ENCODE measurements at regions not wholly inside any gene's neighbourhood (a gene's known extent, or its start where the extent isn't known, plus 50 kb on each side); places are given as distances from the start of the nearest gene placed in this dataset.

DNA sequence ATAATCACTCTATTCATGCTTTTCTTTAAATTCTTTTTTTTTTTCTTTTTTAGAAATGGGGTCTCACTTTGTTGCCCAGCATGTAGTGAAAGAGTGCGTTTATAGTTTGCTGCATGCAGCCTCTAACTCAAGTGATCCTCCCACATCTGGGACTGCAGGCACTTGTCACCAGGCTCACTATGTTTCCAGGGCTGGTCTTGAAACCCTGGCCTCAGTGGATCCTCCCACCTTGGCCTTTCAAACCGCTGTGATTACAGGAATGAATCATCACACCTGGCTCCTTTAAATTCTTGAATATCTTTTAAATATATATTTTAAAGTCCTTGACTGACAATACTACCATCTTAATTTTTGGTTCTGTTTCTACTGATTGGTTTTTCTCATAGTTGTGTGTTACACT lies 591.6 kb upstream of the KCND2 start (continued):
- TF ChIP-seq, protein P1, sequence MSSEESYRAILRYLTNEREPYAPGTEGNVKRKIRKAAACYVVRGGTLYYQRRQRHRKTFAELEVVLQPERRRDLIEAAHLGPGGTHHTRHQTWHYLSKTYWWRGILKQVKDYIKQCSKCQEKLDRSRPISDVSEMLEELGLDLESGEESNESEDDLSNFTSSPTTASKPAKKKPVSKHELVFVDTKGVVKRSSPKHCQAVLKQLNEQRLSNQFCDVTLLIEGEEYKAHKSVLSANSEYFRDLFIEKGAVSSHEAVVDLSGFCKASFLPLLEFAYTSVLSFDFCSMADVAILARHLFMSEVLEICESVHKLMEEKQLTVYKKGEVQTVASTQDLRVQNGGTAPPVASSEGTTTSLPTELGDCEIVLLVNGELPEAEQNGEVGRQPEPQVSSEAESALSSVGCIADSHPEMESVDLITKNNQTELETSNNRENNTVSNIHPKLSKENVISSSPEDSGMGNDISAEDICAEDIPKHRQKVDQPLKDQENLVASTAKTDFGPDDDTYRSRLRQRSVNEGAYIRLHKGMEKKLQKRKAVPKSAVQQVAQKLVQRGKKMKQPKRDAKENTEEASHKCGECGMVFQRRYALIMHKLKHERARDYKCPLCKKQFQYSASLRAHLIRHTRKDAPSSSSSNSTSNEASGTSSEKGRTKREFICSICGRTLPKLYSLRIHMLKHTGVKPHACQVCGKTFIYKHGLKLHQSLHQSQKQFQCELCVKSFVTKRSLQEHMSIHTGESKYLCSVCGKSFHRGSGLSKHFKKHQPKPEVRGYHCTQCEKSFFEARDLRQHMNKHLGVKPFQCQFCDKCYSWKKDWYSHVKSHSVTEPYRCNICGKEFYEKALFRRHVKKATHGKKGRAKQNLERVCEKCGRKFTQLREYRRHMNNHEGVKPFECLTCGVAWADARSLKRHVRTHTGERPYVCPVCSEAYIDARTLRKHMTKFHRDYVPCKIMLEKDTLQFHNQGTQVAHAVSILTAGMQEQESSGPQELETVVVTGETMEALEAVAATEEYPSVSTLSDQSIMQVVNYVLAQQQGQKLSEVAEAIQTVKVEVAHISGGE (CRISPR knock-in tag; IDR thresholded peaks at IDR 0.05), result no peak

DNA sequence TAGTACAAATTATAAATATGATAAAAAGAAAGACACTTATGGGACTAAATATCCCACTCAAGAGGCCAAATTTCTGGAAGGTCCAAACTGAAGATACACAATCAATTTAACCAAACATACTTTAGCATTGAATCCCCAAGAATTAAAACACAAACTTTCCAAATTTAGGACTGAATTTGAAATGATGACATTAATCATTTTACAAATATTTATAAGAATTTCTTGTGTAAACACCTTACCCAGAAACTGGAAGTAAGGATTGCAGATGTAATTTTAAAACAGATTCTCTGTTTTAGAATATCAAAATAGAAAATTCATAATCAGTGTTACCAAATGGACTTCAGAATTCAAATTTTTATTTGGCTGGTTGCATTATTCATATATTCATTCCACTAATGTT lies 588.2 kb upstream of the KCND2 start:
- Histone ChIP-seq H3K79me2 (ENCODE audit: control insufficient read depth, insufficient read depth, low read length) (no peaks in the 10 kb centered on the region), H3K36me3 (ENCODE audit: control insufficient read depth in 2 of 2, insufficient read depth in 2 of 2, low read length in 1 of 2) (no peaks in the 10 kb centered on the region), H3K9ac (ENCODE audit: control insufficient read depth, insufficient read depth, low read length) (no peak overlapping the region), H2AFZ (ENCODE audit: control insufficient read depth, low read depth, low read length) (no peak overlapping the region), H3K4me3 (no peak overlapping the region), H4K20me1 (ENCODE audit: control insufficient read depth, insufficient read depth) (no peaks in the 10 kb centered on the region), H3K4me1 (ENCODE audit: control insufficient read depth, insufficient read depth, low read length) (no peaks in the 10 kb centered on the region), H3K9me3 (replicated peaks; ENCODE audit: control insufficient read depth, insufficient read depth, low read length) (no peaks in the 10 kb centered on the region), H3K4me2 (ENCODE audit: control insufficient read depth, insufficient read depth) (no peak overlapping the region), H3K27ac (ENCODE audit: control insufficient read depth, insufficient read depth) (no peak overlapping the region), H3K27me3 (replicated peaks in 1 of 2; ENCODE audit: control insufficient read depth in 2 of 2, insufficient read depth in 2 of 2, low read length in 1 of 2) (no peaks in the 10 kb centered on the region)
- intact Hi-C loops (cut with micrococcal nuclease; ENCODE audit: unreplicated experiment) (no loop called here), in situ Hi-C loops (cut with MboI) (no loop called here)
- ChIA-PET POLR2A (no interaction called here), SMC1A (ENCODE audit: uncharacterized antibody, unreplicated experiment) (no interaction called here), CTCF (no interaction called here), RAD21 (ENCODE audit: unreplicated experiment) (no interaction called here)
- no peak for ATAC-seq
- FAIRE-seq, result no peak
- no peak for DNase-seq (ENCODE audit: low read depth, low spot score)
- BruUV-seq (replicated peaks), result no TSS peak
- TF ChIP-seq, protein P2, sequence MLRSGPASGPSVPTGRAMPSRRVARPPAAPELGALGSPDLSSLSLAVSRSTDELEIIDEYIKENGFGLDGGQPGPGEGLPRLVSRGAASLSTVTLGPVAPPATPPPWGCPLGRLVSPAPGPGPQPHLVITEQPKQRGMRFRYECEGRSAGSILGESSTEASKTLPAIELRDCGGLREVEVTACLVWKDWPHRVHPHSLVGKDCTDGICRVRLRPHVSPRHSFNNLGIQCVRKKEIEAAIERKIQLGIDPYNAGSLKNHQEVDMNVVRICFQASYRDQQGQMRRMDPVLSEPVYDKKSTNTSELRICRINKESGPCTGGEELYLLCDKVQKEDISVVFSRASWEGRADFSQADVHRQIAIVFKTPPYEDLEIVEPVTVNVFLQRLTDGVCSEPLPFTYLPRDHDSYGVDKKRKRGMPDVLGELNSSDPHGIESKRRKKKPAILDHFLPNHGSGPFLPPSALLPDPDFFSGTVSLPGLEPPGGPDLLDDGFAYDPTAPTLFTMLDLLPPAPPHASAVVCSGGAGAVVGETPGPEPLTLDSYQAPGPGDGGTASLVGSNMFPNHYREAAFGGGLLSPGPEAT (IDR thresholded peaks at IDR 0.05; ENCODE audit: low read depth), result no peak
- no peak for TF ChIP-seq SIN3A (IDR thresholded peaks at IDR 0.05; ENCODE audit: low read depth, low read length)
- no peak for TF ChIP-seq SP1 (IDR thresholded peaks at IDR 0.05; ENCODE audit: low read depth, low read length)
- no peak for TF ChIP-seq BRCA1 (IDR thresholded peaks at IDR 0.05; ENCODE audit: low read depth, low read length)
- TF ChIP-seq, protein P3, sequence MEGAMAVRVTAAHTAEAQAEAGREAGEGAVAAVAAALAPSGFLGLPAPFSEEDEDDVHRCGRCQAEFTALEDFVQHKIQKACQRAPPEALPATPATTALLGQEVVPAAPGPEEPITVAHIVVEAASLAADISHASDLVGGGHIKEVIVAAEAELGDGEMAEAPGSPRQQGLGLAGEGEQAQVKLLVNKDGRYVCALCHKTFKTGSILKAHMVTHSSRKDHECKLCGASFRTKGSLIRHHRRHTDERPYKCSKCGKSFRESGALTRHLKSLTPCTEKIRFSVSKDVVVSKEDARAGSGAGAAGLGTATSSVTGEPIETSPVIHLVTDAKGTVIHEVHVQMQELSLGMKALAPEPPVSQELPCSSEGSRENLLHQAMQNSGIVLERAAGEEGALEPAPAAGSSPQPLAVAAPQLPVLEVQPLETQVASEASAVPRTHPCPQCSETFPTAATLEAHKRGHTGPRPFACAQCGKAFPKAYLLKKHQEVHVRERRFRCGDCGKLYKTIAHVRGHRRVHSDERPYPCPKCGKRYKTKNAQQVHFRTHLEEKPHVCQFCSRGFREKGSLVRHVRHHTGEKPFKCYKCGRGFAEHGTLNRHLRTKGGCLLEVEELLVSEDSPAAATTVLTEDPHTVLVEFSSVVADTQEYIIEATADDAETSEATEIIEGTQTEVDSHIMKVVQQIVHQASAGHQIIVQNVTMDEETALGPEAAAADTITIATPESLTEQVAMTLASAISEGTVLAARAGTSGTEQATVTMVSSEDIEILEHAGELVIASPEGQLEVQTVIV (IDR thresholded peaks at IDR 0.05; ENCODE audit: borderline replicate concordance, partially characterized antibody), result no peak
- TF ChIP-seq EED (IDR thresholded peaks at IDR 0.05; ENCODE audit: low read depth), result no peak
- no peak for TF ChIP-seq BMI1 (IDR thresholded peaks at IDR 0.05; ENCODE audit: borderline replicate concordance)
- no peak for TF ChIP-seq SIX5 (IDR thresholded peaks at IDR 0.05; ENCODE audit: low read depth, low read length, severe bottlenecking)
- no peak for TF ChIP-seq EGR1 (IDR thresholded peaks at IDR 0.05; ENCODE audit: borderline replicate concordance in 1 of 2, low read depth in 2 of 2, low read length in 2 of 2)
- TF ChIP-seq, protein P4, sequence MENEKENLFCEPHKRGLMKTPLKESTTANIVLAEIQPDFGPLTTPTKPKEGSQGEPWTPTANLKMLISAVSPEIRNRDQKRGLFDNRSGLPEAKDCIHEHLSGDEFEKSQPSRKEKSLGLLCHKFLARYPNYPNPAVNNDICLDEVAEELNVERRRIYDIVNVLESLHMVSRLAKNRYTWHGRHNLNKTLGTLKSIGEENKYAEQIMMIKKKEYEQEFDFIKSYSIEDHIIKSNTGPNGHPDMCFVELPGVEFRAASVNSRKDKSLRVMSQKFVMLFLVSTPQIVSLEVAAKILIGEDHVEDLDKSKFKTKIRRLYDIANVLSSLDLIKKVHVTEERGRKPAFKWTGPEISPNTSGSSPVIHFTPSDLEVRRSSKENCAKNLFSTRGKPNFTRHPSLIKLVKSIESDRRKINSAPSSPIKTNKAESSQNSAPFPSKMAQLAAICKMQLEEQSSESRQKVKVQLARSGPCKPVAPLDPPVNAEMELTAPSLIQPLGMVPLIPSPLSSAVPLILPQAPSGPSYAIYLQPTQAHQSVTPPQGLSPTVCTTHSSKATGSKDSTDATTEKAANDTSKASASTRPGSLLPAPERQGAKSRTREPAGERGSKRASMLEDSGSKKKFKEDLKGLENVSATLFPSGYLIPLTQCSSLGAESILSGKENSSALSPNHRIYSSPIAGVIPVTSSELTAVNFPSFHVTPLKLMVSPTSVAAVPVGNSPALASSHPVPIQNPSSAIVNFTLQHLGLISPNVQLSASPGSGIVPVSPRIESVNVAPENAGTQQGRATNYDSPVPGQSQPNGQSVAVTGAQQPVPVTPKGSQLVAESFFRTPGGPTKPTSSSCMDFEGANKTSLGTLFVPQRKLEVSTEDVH (IDR thresholded peaks at IDR 0.05; ENCODE audit: low read depth, partially characterized antibody), result no peak
- TF ChIP-seq, protein P5, sequence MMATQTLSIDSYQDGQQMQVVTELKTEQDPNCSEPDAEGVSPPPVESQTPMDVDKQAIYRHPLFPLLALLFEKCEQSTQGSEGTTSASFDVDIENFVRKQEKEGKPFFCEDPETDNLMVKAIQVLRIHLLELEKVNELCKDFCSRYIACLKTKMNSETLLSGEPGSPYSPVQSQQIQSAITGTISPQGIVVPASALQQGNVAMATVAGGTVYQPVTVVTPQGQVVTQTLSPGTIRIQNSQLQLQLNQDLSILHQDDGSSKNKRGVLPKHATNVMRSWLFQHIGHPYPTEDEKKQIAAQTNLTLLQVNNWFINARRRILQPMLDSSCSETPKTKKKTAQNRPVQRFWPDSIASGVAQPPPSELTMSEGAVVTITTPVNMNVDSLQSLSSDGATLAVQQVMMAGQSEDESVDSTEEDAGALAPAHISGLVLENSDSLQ (IDR thresholded peaks at IDR 0.05), result no peak
